ENCODE measurements at regions not wholly inside any gene's neighbourhood (a gene's known extent, or its start where the extent isn't known, plus 50 kb on each side); places are given as distances from the start of the nearest gene placed in this dataset.

DNA sequence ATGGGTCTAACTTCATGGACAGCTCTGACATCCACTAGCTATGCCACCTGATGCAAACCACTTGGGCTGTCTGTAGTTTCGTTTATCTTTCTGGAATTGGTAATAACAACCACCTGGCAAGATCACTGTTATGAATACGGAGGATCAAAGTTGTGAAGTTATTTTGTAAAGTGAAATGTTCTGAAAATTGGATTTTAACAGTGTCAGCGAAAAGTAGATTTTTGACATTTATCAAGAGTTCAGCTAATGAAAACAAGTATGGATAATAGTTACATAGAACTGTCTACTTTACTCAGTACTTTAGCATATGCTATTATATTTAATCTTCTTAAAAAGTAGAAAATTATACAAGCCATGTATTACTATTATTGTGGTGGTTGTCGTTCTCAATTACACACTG lies 813.8 kb downstream of the RNF144A start:
- Histone ChIP-seq H3K4me3 (replicated peaks in 1 of 3) (no peak overlapping the region), H3K4me1 (no peaks in the 10 kb centered on the region), H3K27ac (no peak overlapping the region), H3K27me3 (no peaks in the 10 kb centered on the region), H3K36me3 (no peaks in the 10 kb centered on the region), H3K9me3 (no peaks in the 10 kb centered on the region)
- WGBS, 2 donors, result 86 to 88% methylated on average over 4 of the region's 4 CpGs
- intact Hi-C loops (cut with DNase I), result no loop called here
- DNase-seq, result no peak
- TF ChIP-seq POLR2A (IDR thresholded peaks at IDR 0.05), result no peak
- TF ChIP-seq, protein P1, sequence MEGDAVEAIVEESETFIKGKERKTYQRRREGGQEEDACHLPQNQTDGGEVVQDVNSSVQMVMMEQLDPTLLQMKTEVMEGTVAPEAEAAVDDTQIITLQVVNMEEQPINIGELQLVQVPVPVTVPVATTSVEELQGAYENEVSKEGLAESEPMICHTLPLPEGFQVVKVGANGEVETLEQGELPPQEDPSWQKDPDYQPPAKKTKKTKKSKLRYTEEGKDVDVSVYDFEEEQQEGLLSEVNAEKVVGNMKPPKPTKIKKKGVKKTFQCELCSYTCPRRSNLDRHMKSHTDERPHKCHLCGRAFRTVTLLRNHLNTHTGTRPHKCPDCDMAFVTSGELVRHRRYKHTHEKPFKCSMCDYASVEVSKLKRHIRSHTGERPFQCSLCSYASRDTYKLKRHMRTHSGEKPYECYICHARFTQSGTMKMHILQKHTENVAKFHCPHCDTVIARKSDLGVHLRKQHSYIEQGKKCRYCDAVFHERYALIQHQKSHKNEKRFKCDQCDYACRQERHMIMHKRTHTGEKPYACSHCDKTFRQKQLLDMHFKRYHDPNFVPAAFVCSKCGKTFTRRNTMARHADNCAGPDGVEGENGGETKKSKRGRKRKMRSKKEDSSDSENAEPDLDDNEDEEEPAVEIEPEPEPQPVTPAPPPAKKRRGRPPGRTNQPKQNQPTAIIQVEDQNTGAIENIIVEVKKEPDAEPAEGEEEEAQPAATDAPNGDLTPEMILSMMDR (IDR thresholded peaks at IDR 0.05), result no peak

DNA sequence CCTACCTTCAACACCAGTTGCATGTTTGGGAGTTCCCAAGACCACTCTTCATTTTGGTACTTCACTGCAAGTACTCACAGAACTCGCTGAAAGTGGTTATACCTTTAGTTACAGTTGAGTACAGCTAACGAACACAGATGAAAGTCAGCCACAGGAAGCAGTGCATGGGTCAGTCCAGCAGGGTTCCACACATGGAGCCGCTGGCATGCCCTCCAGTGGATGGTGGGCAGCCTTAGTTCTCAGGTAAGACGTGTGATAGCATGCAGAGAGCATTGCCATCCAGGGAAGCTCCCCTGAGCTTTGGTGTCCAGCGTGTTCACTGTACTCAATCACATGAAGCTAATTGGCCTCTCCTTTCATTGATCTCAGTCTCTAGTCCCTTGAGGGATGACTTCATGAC lies 815.3 kb downstream of the RNF144A start:
- WGBS, 2 donors, result 92 to 95% methylated on average over 4 to 5 of the region's 5 CpGs
- Histone ChIP-seq H3K4me3 (replicated peaks in 1 of 3) (no peak overlapping the region), H3K27ac (no peak overlapping the region), H3K36me3 (no peaks in the 10 kb centered on the region), H3K9me3 (no peaks in the 10 kb centered on the region), H3K27me3 (no peaks in the 10 kb centered on the region), H3K4me1 (no peaks in the 10 kb centered on the region)
- intact Hi-C loops (cut with DNase I), result no loop called here
- no peak for DNase-seq
- no peak for TF ChIP-seq POLR2A (IDR thresholded peaks at IDR 0.05)
- TF ChIP-seq, protein P1 (IDR thresholded peaks at IDR 0.05), result no peak

DNA sequence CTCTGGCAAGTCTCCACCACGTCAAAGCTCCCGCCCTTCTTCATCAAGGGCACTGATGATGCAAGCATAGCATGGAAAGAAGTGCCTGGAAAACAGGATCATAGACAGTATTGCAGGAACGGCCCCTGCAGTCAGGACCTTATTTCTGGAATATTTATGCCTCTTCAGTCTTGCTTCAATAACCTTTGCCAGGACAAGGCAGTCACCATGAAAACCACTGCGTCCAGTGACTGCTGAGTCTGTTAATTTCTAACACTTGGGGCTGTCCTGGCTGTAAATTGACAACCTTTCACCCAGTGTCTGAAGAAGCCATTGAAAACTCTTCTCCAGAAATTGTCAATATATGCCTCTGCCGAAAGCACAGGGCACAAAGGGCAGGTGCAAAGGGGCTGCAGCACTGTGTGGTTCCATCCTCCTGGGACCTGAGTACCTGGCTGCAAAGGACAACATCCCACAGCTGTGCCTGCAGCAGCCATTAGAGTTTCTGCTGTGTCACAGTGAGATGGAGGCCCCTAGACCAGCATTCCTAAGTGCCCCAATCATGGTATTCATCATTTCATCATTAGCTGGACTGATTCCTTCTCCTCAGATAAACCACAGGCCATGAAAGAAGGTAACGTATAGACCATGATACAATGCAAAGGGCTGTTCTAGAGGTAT lies 819.6 kb downstream of the RNF144A start:
- WGBS, 2 donors, result 63 to 65% methylated on average over 6 of the region's 6 CpGs
- no peak overlapping the region for H3K27ac ChIP-seq
- no peaks in the 10 kb centered on the region for H3K9me3 ChIP-seq
- no peaks in the 10 kb centered on the region for H3K36me3 ChIP-seq
- TF ChIP-seq, protein P1 (IDR thresholded peaks at IDR 0.05), result no peak
- TF ChIP-seq POLR2A (IDR thresholded peaks at IDR 0.05), result no peak
- no peak for DNase-seq
- H3K27me3 ChIP-seq, result no peaks in the 10 kb centered on the region
- no peak overlapping the region for H3K4me3 ChIP-seq (replicated peaks in 1 of 3)
- H3K4me1 ChIP-seq, result no peaks in the 10 kb centered on the region
- intact Hi-C loops (cut with DNase I), result no loop called here

DNA sequence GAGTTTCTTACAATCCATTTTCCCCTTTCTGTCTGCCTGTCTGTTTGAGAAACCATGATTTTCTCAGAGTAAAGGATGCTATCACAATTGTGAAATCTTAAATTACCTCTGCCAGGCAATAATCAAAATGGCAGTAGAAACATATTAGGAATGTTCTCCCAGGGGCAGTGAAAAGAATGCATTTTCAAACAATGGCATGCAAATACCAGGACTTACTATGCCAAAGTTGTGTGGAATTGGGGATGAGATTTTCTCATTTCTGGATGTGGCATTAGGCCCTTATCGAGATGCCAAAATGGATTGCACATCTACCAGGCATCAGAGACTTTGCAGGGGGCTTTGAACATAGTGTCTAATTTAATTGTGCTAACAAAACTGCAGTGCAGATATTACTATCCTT lies 821.4 kb downstream of the RNF144A start:
- WGBS, 2 donors, result 94% methylated on average over 1 of the region's 1 CpG
- no peak for DNase-seq
- H3K4me3 ChIP-seq (replicated peaks in 1 of 3), result no peak overlapping the region
- H3K9me3 ChIP-seq, result no peaks in the 10 kb centered on the region
- H3K36me3 ChIP-seq, result no peaks in the 10 kb centered on the region
- H3K27ac ChIP-seq, result no peak overlapping the region
- no peaks in the 10 kb centered on the region for H3K27me3 ChIP-seq
- no peak for TF ChIP-seq POLR2A (IDR thresholded peaks at IDR 0.05)
- TF ChIP-seq, protein P1 (IDR thresholded peaks at IDR 0.05), result no peak
- H3K4me1 ChIP-seq, result no peaks in the 10 kb centered on the region
- intact Hi-C loops (cut with DNase I), result no loop called here

DNA sequence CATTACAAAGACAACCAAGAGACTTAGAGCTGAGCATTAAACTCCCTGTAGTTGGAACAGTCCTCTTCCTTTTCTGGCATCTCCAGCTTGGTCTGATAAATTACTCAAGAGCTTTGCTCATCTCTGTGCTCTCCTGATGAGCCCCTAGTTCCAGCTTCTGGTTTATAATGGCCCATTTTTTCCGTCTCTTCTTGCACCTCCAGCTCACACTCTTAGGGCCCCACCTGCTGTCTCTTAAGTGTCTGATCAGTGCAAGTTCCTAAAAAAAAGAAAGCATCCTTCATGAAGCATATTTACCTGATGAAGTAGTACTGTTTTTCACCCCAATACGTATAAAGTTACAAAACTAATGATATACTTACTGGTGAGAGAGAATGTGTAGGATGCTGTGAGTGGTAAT lies 822.9 kb downstream of the RNF144A start:
- intact Hi-C loops (cut with DNase I), result no loop called here
- no peak for TF ChIP-seq POLR2A (IDR thresholded peaks at IDR 0.05)

More for the DNA sequence above, 822.9 kb downstream of the RNF144A start:
- DNase-seq, result no peak
- Histone ChIP-seq H3K9me3 (no peaks in the 10 kb centered on the region), H3K4me3 (replicated peaks in 1 of 3) (no peak overlapping the region), H3K27me3 (no peaks in the 10 kb centered on the region), H3K36me3 (no peaks in the 10 kb centered on the region), H3K4me1 (no peaks in the 10 kb centered on the region), H3K27ac (no peak overlapping the region)
- 93 to 96% methylated on average over 2 of the region's 2 CpGs for WGBS, 2 donors
